GM21723 (cell line): ENCODE measurements at regions not wholly inside any gene's neighbourhood (a gene's known extent, or its start where the extent isn't known, plus 50 kb on each side); places are given as distances from the start of the nearest gene placed in this dataset.
"Not testable (repeated sequence)": the region's sequence is repeated elsewhere in the genome, so short reads cannot be mapped to it uniquely, and the experiment has no call there.

ENCODE experiments used
- ATAC-seq: cut with Tn5 transposase; IDR thresholded peaks from one replicate; pipeline ENCODE4 v1.9.1; 2021; ENCODE audit warnings: mild to moderate bottlenecking, moderate library complexity; ENCODE audit not compliant: unreplicated experiment

DNA sequence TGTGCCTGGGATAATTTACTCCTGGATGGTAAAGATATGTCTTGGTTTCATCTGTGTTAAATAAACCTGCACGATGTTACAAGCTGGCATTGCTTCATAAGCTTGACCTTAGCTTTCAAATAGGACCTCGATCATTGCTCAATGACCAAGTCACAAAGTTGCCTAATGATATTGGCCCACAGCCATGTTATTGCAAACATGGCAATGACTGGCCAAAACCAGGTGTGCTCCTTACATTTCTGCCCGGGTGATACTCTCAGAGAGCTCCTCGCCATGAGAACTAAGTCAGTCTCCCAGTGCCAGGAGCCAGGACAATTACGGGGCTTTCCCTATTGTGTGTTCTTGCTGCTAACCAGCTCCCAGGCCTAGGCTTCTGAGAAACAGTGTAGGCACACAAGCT, 72.5 kb upstream of the CYP1B1 start:
- no peak for ATAC-seq

DNA sequence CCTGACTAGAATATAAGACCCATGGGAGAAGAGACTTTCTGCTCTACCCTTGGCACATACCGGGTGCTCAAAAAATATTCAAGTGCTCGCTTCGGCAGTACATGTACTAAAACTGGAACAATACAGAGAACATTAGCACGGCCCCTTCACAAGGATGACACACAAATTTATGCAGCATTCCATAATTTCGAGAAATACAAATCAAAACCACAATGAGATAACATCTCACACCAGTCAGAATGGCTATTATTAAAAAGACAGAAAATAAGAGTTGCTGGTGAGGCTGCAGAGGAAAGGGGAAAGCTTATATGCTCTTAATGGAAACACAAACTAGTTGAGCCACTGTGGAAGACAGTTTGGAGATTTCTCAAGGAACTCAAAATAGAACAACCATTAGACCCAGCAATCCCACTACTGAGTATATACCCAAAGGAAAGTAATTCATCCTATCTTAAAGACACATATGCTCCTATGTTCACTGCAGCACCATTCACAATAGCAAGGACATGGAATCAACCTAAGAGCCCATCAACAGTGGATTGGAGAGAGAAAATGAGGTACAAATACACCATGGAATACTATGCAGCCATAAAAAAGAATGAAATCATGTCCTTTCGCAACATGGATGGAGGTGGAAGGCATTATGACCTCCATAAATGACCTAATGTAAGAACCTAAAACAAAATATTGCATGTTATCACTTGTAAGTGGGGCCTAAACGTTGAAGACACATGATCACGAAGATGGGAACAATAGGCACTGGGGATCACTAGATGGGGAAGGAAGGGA, 71.6 kb upstream of the CYP1B1 start:
- no peak for ATAC-seq

DNA sequence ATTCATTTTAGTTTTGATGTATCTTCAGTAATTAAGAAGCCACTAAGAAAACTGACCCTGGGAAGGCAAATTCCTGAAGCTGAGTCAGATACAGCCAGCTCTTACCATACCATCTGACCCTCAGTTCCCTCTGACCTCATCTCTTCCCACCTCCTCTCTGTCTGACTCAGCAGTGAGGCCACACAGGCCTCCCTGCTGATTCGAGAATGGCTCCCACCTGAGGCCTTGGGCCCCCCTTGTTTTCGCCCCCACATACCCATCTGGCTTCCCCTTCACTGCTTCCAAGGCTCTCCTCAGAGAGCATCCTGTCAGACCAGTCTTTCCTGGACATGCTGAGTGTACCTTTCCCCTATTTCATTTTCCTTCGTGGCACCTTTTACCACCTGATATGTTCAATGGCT, 71.0 kb upstream of the CYP1B1 start:
- peak; percentile 93 for ATAC-seq

DNA sequence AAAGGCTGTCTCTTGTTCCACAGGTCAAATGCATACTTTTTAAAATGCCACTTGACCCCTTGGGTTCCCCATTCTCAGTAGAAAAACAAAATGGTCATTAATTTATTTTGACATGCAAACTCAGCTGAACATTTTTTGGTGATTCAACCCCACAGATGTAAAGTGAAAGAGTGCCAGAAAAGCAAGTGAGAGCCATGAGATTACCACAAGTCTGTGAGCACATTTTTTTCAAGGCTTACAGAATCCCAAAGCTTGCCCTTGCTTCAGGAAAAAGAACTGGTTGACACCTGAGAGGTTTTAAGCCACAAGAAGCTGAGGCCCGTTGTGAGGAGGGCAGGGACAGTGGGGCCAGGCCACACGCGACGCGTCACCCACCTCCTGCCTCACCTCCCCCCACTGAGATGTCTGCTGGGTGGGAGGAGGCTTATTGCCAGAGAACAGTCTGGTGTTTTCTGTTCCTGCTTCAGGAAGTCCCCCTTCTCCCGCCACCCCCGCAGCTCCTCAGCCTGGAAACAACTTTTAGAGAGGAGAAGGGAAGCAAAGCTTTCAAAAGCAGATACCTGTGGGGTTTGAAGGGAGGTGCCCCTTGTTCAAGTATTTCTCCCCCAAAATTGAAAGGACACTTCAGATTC, 70.4 kb upstream of the CYP1B1 start:
- ATAC-seq, result peak; percentile 69

DNA sequence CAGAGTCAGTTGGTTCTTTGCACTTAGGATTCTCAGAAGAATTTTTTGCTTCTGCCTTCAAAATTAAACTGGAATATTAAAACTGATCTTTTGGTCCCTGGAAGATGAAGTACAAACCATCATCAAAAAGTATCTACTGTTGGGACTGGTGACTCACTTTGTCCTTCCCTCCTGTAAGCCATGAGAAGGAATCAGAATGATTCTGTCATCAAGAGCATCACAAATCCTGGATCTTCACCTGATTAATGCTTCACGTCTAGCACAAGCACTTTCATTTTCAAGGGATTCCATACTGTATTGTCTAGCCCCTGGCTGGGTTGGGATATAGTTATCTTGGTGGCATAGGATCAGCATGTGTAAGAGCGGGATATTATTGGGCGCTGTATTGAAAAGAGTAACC, 69.3 kb upstream of the CYP1B1 start:
- ATAC-seq, result no peak

DNA sequence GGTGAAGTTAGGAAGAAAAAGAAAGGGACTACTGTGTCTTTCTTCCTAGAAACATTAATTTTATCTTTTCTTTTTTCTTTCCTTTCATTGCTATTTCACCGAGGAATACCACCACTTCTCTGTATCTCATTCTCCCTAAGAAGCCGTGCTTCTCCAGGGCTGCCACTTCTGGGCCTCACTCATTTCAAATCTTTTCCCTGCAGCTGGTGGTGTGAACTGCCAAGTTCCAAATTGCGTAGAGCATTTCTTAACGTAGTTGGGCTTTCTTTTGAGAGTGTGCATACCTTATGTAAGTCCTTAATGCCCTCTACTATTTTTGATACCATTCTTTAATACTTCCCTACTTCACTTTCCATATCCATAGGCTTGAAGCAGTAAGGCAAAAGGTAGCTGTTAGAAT, 66.7 kb upstream of the CYP1B1 start:
- ATAC-seq, result no peak

DNA sequence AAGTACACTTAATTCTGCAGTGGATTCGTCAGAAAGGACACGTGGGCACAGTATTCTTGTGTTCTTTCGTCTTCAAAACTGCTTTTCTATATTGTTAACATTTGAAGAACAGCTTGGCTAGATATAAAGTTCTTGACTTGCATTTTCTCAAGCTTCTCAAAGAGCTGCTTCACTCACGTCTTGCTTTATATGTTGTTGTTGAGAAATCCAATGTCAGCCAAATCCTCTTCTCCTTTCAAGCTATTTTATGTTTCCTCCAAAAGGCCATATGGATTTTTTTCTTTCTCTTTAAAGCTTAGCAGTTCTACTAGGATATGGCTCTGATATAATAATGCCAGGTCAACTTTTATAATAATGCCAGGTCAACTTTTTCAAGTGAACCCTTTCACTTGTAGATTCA, 65.5 kb upstream of the CYP1B1 start:
- ATAC-seq, result no peak

DNA sequence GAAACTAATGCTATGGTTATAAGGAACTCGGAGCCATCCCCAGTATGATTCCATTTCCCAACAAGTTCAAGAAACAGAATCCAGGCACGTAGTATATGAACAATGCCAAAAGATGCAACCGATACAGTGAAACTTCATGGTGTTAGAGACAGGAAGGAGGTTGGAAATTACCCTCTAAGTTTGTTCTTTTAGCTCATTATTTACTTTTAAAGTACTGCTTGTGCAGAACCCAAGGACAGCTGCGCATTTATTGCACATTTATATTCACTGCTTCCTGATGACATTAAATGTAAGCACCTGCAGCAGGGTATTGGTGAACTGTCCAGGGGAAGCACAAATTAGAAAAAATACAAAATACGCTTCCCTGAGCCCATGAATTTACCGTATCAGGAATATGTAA, 63.0 kb upstream of the CYP1B1 start:
- ATAC-seq, result no peak

DNA sequence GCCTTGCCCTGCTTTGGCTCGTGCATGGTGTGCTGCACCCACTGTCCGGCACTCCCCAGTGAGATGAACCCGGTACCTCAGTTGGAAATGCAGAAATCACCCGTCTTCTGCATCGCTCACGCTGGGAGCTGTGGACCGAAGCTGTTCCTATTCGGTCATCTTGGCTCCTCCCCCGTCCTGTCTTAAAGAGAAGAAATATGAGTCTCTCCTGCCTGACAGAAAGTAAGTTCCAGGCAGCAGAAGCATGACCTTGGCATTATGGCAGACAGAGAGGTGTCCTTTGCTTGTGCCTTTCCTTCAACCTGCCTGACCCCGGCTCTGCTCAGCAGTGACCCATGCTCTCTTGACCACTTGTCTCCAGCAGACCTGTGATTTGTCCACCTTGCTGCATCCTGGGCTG, 62.5 kb upstream of the CYP1B1 start:
- no peak for ATAC-seq

DNA sequence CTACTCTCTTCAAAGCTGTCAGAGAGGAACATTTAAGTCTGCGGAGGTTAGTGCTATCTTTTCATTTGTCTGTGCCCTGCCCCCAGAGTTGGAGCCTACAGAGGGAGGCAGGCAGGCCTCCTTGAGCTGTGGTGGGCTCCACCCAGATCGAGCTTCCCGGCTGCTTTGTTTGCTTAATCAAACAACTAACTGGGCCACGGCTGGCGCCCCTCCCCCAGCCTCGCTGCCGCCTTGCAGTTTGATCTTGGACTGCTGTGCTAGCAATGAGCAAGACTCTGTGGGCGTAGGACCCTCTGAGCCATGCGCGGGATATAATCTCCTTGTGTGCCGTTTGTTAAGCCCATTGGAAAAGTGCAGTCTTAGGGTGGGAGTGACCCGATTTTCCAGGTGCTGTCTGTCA, 62.0 kb upstream of the CYP1B1 start:
- ATAC-seq, result not testable (repeated sequence)

DNA sequence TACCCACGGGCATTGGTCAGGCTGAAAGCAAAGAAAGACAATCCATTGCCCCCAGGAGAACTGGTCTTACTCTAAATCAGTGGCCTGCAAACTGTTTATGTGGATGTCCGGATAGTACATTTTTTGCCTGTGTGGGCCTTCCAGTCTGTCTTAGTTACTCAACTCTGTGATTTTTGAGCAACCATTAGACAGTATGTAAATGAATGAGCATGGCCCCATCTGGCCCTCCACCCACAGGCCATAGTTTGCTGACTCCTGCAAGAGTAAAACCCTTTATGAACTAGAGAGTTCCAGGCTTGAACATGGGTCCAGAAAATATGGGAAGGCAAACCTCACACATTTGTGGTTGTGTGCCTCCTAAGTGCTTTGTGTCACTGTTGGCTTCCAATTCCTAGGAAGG, 55.7 kb upstream of the CYP1B1 start:
- no peak for ATAC-seq

DNA sequence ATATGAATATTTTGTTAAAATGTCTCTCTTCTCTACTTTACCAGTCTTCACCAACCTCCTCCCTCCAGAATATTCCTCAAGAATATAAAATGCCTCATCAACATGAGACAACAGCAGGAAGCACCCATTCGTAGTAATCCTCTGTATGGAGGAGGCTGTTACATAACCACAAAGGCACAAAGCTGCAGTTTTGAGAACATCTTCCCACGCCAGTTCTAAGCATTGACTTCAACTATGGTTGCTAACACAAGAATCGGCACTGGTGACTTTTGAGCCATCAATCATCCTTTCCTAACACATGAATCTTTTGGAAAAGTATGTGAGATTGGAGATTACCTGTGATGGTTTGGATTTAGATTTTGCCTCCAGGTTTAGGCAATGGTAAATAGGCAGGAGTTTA, 54.9 kb upstream of the CYP1B1 start:
- ATAC-seq, result no peak

DNA sequence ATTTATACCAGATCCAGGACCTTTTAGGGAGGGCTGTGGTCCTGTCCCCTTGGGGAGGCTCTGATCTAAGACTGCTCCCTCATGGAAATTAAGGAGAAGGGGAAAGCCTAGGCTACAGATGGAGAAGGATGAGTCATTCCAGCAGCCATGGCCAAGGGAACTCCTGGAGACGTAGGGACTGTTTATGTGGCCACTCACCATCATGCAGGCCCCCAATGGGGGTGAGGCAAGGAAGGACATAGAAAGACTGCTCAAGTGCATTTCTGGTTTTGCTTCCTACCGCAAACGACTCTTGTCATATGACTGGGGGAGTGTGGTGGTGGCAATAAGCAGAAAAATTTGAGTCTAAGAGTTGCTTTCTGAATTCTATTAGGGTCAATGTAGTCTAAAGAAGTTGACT, 54.0 kb upstream of the CYP1B1 start:
- no peak for ATAC-seq

DNA sequence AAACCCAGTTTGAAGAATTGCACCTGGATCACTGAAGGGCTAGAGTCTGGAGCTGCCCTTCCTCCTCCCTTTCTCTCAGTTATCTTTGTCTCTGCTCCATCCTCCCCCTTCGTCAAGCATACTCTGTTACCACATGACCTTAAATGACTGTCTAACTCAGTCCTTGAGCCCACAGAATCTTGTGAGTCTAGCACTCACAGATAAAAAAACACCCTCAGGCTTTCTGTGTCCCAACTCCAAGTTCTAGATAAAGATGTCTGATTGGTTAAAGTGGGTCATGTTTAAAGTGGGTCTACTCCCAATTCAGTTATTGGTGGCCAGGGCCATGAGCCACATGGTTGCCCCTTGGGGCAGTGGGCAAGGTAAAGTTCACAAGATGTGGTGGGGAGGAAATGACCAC, 53.5 kb upstream of the CYP1B1 start:
- no peak for ATAC-seq

DNA sequence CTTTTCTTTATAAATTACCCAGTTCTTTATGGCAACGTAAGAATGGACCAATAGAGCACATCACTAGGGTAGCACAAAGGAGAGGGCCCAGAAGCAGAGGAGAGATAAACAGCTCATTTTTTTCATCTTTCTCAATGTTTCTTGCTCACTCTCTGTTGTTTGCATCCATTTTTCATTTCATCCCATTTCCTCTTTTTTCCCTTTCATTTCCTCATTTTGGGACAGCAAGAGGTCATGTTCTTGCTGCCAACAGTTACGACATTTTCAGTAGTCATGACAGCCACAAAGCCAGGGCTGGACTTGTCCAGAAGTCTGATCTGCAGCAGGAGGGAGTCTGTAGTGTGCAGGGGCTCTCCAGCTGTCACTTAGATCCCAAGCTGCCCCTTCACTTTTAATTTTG, 52.7 kb upstream of the CYP1B1 start:
- no peak for ATAC-seq

DNA sequence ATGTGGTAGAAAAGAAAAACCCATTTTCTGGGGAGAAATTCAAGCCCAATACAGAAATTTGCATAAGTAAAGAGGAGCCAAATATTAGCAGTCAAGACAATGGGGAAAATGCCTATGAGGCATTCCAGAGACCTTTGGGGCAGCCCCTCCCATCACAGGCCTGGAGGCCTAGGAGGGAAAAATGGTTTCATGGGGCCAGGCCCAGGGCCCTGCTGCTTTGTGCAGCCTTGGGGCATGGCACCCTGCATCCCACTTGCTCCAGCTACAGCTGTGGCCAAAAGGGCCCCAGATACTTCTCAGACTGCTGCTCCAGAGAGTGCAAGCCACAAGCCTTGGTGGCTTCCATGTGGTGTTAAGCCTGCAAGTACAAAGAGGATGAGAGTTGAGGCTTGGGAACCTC, 51.3 kb upstream of the CYP1B1 start:
- ATAC-seq, result no peak

DNA sequence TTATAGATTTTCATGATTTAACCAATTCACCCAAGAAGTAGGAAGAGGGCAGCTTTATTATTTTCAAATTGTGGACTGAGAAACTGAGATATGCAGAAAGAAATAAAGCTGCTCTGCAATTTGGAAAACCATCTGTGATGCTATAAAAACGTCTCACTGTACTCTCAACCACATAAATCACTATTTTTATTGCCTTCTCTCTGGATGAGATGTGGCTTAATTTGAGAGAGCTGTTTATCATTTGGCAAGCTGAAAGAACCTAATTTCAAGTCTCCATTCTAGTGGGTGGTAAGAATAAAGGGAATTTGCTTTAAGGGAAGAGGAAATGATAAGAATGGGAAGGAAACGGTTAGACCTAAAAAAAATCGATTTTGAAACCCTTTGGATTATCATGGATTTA, 49.9 kb upstream of the CYP1B1 start:
- no peak for ATAC-seq
